ENCODE measurements at regions not wholly inside any gene's neighbourhood (a gene's known extent, or its start where the extent isn't known, plus 50 kb on each side); places are given as distances from the start of the nearest gene placed in this dataset.
"Not testable (repeated sequence)": the region's sequence is repeated elsewhere in the genome, so short reads cannot be mapped to it uniquely, and the experiment has no call there.

GRCh38 chr2:132253496-132254305 is 91.9 kb upstream of the ANKRD30BL start:
- Histone ChIP-seq H3K9ac (no peak overlapping the region), H2AFZ (no peak overlapping the region), H3K27me3 (replicated peaks; ENCODE audit: insufficient read depth) (peaks cover 5% of the 10 kb centered on the region; the same call in 1 of the 2 replicates), H3K9me3 (ENCODE audit: low read depth) (peaks cover 3% of the 10 kb centered on the region), H4K20me1 (ENCODE audit: insufficient read depth) (no peaks in the 10 kb centered on the region), H3K36me3 (ENCODE audit: low read depth) (no peaks in the 10 kb centered on the region), H3K9me2 (ENCODE audit: insufficient read depth) (no peaks in the 10 kb centered on the region), H3K4me2 (ENCODE audit: unreplicated experiment) (no peak overlapping the region), H3K4me3 (no peak overlapping the region), H3K4me1 (ENCODE audit: insufficient read depth) (no peaks in the 10 kb centered on the region), H3K79me2 (ENCODE audit: insufficient read depth) (no peaks in the 10 kb centered on the region), H3F3A (ENCODE audit: insufficient read depth) (no peaks in the 10 kb centered on the region), H3K27ac (no peak overlapping the region)
- DNase-seq, result no peak
- TF ChIP-seq EZH2 (IDR thresholded peaks at IDR 0.05; ENCODE audit: insufficient read depth, poor library complexity, severe bottlenecking) (no peak), EZH2phosphoT487 (IDR thresholded peaks at IDR 0.05; ENCODE audit: insufficient read depth, low read depth) (no peak)
- in situ Hi-C loops (cut with MboI), result no loop called here
- WGBS, 2 experiments (ENCODE audit: low coverage in 1 of 2, low lambda C conversion rate in 2 of 2, missing lambda C conversion rate in 2 of 2), result 75 to 83% methylated on average over 27 to 49 of the region's 50 CpGs

DNA sequence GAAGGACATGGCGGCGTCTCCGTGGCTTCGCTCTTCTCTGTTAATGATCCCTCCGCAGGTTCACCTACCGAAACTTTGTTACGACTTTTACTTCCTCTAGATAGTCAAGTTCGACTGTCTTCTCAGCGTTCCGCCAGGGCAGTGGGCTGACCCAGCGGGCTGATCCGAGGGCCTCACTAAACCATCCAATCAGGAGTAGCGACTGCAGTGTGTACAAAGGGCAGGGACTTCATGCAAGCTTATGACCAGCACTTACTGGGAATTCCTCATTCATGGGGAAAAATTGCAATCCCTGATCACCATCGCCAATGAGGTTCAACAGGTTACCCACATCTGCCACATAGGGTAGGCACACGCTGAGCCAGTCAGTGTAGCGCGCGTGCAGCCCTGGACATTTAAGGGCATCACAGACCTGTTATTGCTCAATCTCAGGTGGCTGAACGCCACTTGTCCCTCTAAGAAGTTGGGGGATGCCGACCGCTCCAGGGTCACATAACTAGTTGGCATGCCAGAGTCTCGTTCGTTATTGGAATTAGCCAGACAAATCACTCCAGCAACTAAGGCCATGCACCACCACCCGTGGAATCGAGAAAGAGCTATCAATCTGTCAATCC is 92.7 kb upstream of the ANKRD30BL start:
- in situ Hi-C loops (cut with MboI); H3K27ac ChIP-seq; H3K9ac ChIP-seq; H3K9me3 ChIP-seq (ENCODE audit: low read depth); H3K4me3 ChIP-seq; H2AFZ ChIP-seq; H3K4me2 ChIP-seq (ENCODE audit: unreplicated experiment); H4K20me1 ChIP-seq (ENCODE audit: insufficient read depth); DNase-seq; H3K9me2 ChIP-seq (ENCODE audit: insufficient read depth); H3K4me1 ChIP-seq (ENCODE audit: insufficient read depth); H3K27me3 ChIP-seq (replicated peaks; ENCODE audit: insufficient read depth); H3F3A ChIP-seq (ENCODE audit: insufficient read depth); H3K79me2 ChIP-seq (ENCODE audit: insufficient read depth); H3K36me3 ChIP-seq (ENCODE audit: low read depth): not testable (repeated sequence)
- WGBS, 2 experiments (ENCODE audit: low coverage in 1 of 2, low lambda C conversion rate in 2 of 2, missing lambda C conversion rate in 2 of 2), result 70 to 75% methylated on average over 18 to 25 of the region's 25 CpGs

DNA sequence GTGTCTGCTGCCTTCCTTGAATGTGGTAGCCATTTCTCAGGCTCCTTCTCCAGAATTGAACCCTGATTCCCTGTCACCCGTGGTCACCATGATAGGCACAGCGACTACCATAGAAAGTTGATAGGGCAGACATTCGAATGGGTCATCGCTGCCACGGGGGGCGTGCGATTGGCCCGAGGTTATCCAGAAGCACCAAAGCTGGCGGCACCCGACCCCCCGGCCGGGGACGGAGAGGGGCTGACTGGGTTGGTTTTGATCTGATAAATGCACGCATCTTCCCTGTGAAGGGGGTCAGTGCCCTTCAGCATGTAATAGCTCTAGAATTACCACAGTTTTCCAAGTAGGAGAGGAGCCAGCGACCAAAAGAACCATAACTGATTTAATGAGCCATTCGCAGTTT is 94.0 kb upstream of the ANKRD30BL start:
- Histone ChIP-seq H3K9me2 (ENCODE audit: insufficient read depth) (no peaks in the 10 kb centered on the region), H3K9ac (no peak overlapping the region), H3K9me3 (ENCODE audit: low read depth) (peaks cover 3% of the 10 kb centered on the region), H3K4me2 (ENCODE audit: unreplicated experiment) (no peak overlapping the region), H3K27ac (no peak overlapping the region), H3K36me3 (ENCODE audit: low read depth) (no peaks in the 10 kb centered on the region), H2AFZ (no peak overlapping the region), H3K4me1 (ENCODE audit: insufficient read depth) (no peaks in the 10 kb centered on the region), H3K27me3 (replicated peaks; ENCODE audit: insufficient read depth) (peaks cover 5% of the 10 kb centered on the region; the same call in 1 of the 2 replicates), H3K4me3 (no peak overlapping the region), H3F3A (ENCODE audit: insufficient read depth) (no peaks in the 10 kb centered on the region), H3K79me2 (ENCODE audit: insufficient read depth) (no peaks in the 10 kb centered on the region), H4K20me1 (ENCODE audit: insufficient read depth) (no peaks in the 10 kb centered on the region)
- in situ Hi-C loops (cut with MboI), result no loop called here
- no peak for DNase-seq
- TF ChIP-seq EZH2phosphoT487 (IDR thresholded peaks at IDR 0.05; ENCODE audit: insufficient read depth, low read depth) (no peak), EZH2 (IDR thresholded peaks at IDR 0.05; ENCODE audit: insufficient read depth, poor library complexity, severe bottlenecking) (no peak)
- WGBS, 2 experiments (ENCODE audit: low coverage in 1 of 2, low lambda C conversion rate in 2 of 2, missing lambda C conversion rate in 2 of 2), result 74 to 82% methylated on average over 16 of the region's 16 CpGs

GRCh38 chr2:132256251-132256902 is 94.6 kb upstream of the ANKRD30BL start:
- Histone ChIP-seq H2AFZ (no peak overlapping the region), H4K20me1 (ENCODE audit: insufficient read depth) (no peaks in the 10 kb centered on the region), H3F3A (ENCODE audit: insufficient read depth) (no peaks in the 10 kb centered on the region), H3K4me1 (ENCODE audit: insufficient read depth) (no peaks in the 10 kb centered on the region), H3K9me2 (ENCODE audit: insufficient read depth) (no peaks in the 10 kb centered on the region), H3K4me3 (no peak overlapping the region), H3K9me3 (ENCODE audit: low read depth) (peaks cover 3% of the 10 kb centered on the region), H3K36me3 (ENCODE audit: low read depth) (no peaks in the 10 kb centered on the region), H3K4me2 (ENCODE audit: unreplicated experiment) (no peak overlapping the region), H3K79me2 (ENCODE audit: insufficient read depth) (no peaks in the 10 kb centered on the region), H3K27ac (no peak overlapping the region), H3K9ac (no peak overlapping the region), H3K27me3 (replicated peaks; ENCODE audit: insufficient read depth) (peaks cover 5% of the 10 kb centered on the region; the same call in 1 of the 2 replicates)
- DNase-seq, result no peak
- in situ Hi-C loops (cut with MboI), result no loop called here
- 18 to 29% methylated on average over 42 to 43 of the region's 68 CpGs for WGBS, 2 experiments (ENCODE audit: low coverage in 1 of 2, low lambda C conversion rate in 2 of 2, missing lambda C conversion rate in 2 of 2)
- TF ChIP-seq EZH2phosphoT487 (IDR thresholded peaks at IDR 0.05; ENCODE audit: insufficient read depth, low read depth), result no peak
- TF ChIP-seq EZH2 (IDR thresholded peaks at IDR 0.05; ENCODE audit: insufficient read depth, poor library complexity, severe bottlenecking), result no peak

- H3K9ac ChIP-seq; H3K36me3 ChIP-seq (ENCODE audit: low read depth); H3F3A ChIP-seq (ENCODE audit: insufficient read depth); H3K27me3 ChIP-seq (replicated peaks; ENCODE audit: insufficient read depth); H3K9me3 ChIP-seq (ENCODE audit: low read depth); H2AFZ ChIP-seq; H3K4me2 ChIP-seq (ENCODE audit: unreplicated experiment); H3K4me1 ChIP-seq (ENCODE audit: insufficient read depth); H3K4me3 ChIP-seq; H4K20me1 ChIP-seq (ENCODE audit: insufficient read depth); in situ Hi-C loops (cut with MboI); DNase-seq; H3K79me2 ChIP-seq (ENCODE audit: insufficient read depth); H3K9me2 ChIP-seq (ENCODE audit: insufficient read depth); H3K27ac ChIP-seq: not testable (repeated sequence)
- WGBS, 2 experiments (ENCODE audit: low coverage in 1 of 2, low lambda C conversion rate in 2 of 2, missing lambda C conversion rate in 2 of 2), result 15 to 17% methylated on average over 30 to 34 of the region's 34 CpGs
Observed at GRCh38 chr2:132256903-132257300, 95.2 kb upstream of the ANKRD30BL start.

- H3K4me1 ChIP-seq (ENCODE audit: insufficient read depth); H3F3A ChIP-seq (ENCODE audit: insufficient read depth); H4K20me1 ChIP-seq (ENCODE audit: insufficient read depth); H3K4me2 ChIP-seq (ENCODE audit: unreplicated experiment); H3K4me3 ChIP-seq; H2AFZ ChIP-seq; H3K27me3 ChIP-seq (replicated peaks; ENCODE audit: insufficient read depth); H3K27ac ChIP-seq; H3K79me2 ChIP-seq (ENCODE audit: insufficient read depth); in situ Hi-C loops (cut with MboI); H3K9me3 ChIP-seq (ENCODE audit: low read depth); H3K9me2 ChIP-seq (ENCODE audit: insufficient read depth); H3K36me3 ChIP-seq (ENCODE audit: low read depth); H3K9ac ChIP-seq; DNase-seq: not testable (repeated sequence)
- 8 to 10% methylated on average over 70 to 78 of the region's 79 CpGs for WGBS, 2 experiments (ENCODE audit: low coverage in 1 of 2, low lambda C conversion rate in 2 of 2, missing lambda C conversion rate in 2 of 2)
Observed at GRCh38 chr2:132257301-132258171, 95.8 kb upstream of the ANKRD30BL start.

Data from GM23248 (cell line).